DMS 273 (cell line): ENCODE measurements at regions not wholly inside any gene's neighbourhood (a gene's known extent, or its start where the extent isn't known, plus 50 kb on each side); places are given as distances from the start of the nearest gene placed in this dataset.
"Not testable (repeated sequence)": the region's sequence is repeated elsewhere in the genome, so short reads cannot be mapped to it uniquely, and the experiment has no call there.

Source experiments
- DNase-seq: peaks from one replicate; lab custom pipeline; 2025; ENCODE audit not compliant: unreplicated experiment; lab: John Stamatoyannopoulos, UW

GRCh38 chr4:19650903-19651864 lies 600.5 kb upstream of the SLIT2 start:
- no peak for DNase-seq

GRCh38 chr4:19645589-19645988 lies 606.1 kb upstream of the SLIT2 start:
- DNase-seq, result no peak

GRCh38 chr4:19636451-19636850 lies 615.3 kb upstream of the SLIT2 start:
- no peak for DNase-seq

- no peak for DNase-seq
These were observed 619.9 kb upstream of the SLIT2 start for GRCh38 chr4:19631814-19632213.

- DNase-seq, result no peak
These were observed 627.8 kb upstream of the SLIT2 start for GRCh38 chr4:19623866-19624265.

GRCh38 chr4:19615086-19615689 lies 636.5 kb upstream of the SLIT2 start:
- DNase-seq, result no peak

- no peak for DNase-seq
These were observed 637.5 kb upstream of the SLIT2 start for GRCh38 chr4:19614171-19614570.

- no peak for DNase-seq
These were observed 655.4 kb upstream of the SLIT2 start for GRCh38 chr4:19596342-19596741.

GRCh38 chr4:19592391-19592790 lies 659.3 kb upstream of the SLIT2 start:
- no peak for DNase-seq

GRCh38 chr4:19583827-19584569 lies 667.7 kb upstream of the SLIT2 start:
- DNase-seq, result no peak

- no peak for DNase-seq
These were observed 671.6 kb upstream of the SLIT2 start for GRCh38 chr4:19580095-19580494.

- DNase-seq, result no peak
These were observed 672.1 kb upstream of the SLIT2 start for GRCh38 chr4:19579608-19580007.

- DNase-seq, result no peak
These were observed 674.6 kb upstream of the SLIT2 start for GRCh38 chr4:19577097-19577496.

- no peak for DNase-seq
These were observed 675.8 kb upstream of the SLIT2 start for GRCh38 chr4:19575924-19576323.

GRCh38 chr4:19566041-19566440 lies 685.7 kb upstream of the SLIT2 start:
- no peak for DNase-seq

- no peak for DNase-seq
These were observed 689.2 kb upstream of the SLIT2 start for GRCh38 chr4:19562456-19562855.

GRCh38 chr4:19557161-19557560 lies 694.5 kb upstream of the SLIT2 start:
- DNase-seq, result no peak

- not testable (repeated sequence) for DNase-seq
These were observed 695.4 kb upstream of the SLIT2 start for GRCh38 chr4:19556276-19556675.

- no peak for DNase-seq
These were observed 704.2 kb upstream of the SLIT2 start for GRCh38 chr4:19547463-19547862.

- DNase-seq, result no peak
These were observed 707.1 kb upstream of the SLIT2 start for GRCh38 chr4:19544446-19545125.

- no peak for DNase-seq
These were observed 710.7 kb upstream of the SLIT2 start for GRCh38 chr4:19540859-19541540.
